Endothelial cell of umbilical vein (primary cell): ENCODE measurements at regions not wholly inside any gene's neighbourhood (a gene's known extent, or its start where the extent isn't known, plus 50 kb on each side); places are given as distances from the start of the nearest gene placed in this dataset.

Experiments used
- BruUV-seq: library from RNA; stranded (reverse); fragments of 400-500 nt; replicated peaks from 2 replicates; lab custom pipeline; 2021; lab: Mats Ljungman, UMichigan
- CTCF ChIA-PET: fragments of 300-600, 350-600 bp; sonication (Branson Sonifier 250); formaldehyde crosslinking; loops from one replicate; lab custom pipeline; 2021; ENCODE audit warnings: antibody characterized with exemption, inconsistent platforms; lab: Charles Lee
- POLR2A ChIA-PET: fragments of 300-600, 350-600 bp; sonication (Branson Sonifier 250); formaldehyde crosslinking; loops from one replicate; lab custom pipeline; 2021; ENCODE audit warnings: antibody characterized with exemption, inconsistent platforms; lab: Charles Lee
- DNase-seq: peaks from one replicate; pipeline ENCODE4 v3.0.0-alpha.2; 2011; ENCODE audit warnings: low read depth, low spot score
- FAIRE-seq: peaks from 2 replicates; lab custom pipeline; 2011; peaks lifted over from hg19 to GRCh38; lab: Jason Lieb, UNC
- H2AFZ ChIP-seq: 2 replicates; pipeline ENCODE4 v1.6.0; 2012; ENCODE audit warnings: low read depth, low read length, control low read depth, inconsistent platforms
- H3K27ac ChIP-seq: 2 replicates; pipeline ENCODE4 v1.5.1; 2011; ENCODE audit warnings: low read depth, mild to moderate bottlenecking, control low read depth, low read length, moderate library complexity; ENCODE audit not compliant: insufficient read depth
- H3K27me3 ChIP-seq, 2 experiments: 2 replicates each; pipeline versions ENCODE4 v1.6.0 to v1.6.1; 2011; ENCODE audit warnings: low read length in 2 of 2, mixed read lengths in 1 of 2; ENCODE audit not compliant: control insufficient read depth in 2 of 2, insufficient read depth in 2 of 2
- H3K36me3 ChIP-seq, 2 experiments: 2 replicates in 1 of 2; 3 replicates in 1 of 2; pipeline ENCODE4 v1.5.1; 2011; ENCODE audit warnings: low read length in 2 of 2, mild to moderate bottlenecking in 1 of 2, moderate library complexity in 1 of 2; ENCODE audit not compliant: control insufficient read depth in 2 of 2, insufficient read depth in 2 of 2; ENCODE audit errors: extremely low read depth in 1 of 2
- H3K4me1 ChIP-seq: 3 replicates; pipeline ENCODE4 v1.5.1; 2011; ENCODE audit warnings: mild to moderate bottlenecking, low read length; ENCODE audit not compliant: control insufficient read depth, insufficient read depth; ENCODE audit errors: extremely low read depth
- H3K4me2 ChIP-seq: 2 replicates; pipeline ENCODE4 v1.6.1; 2011; ENCODE audit warnings: low read length, control low read depth, mixed read lengths; ENCODE audit not compliant: insufficient read depth
- H3K4me3 ChIP-seq, 3 experiments: fragments of 200-600 bp in 1 of 3; sonication (generic), shearing (Covaris generic) in 1 of 3; replicated peaks in 1 of 3; 2 replicates each; pipeline ENCODE4 v1.5.1; 2011 to 2016; ENCODE audit warnings: control low read depth in 3 of 3, low read length in 3 of 3, mild to moderate bottlenecking in 2 of 3, inconsistent platforms in 1 of 3, low read depth in 1 of 3, moderate library complexity in 1 of 3; ENCODE audit not compliant: insufficient read depth in 1 of 3
- H3K79me2 ChIP-seq: 2 replicates; pipeline ENCODE4 v1.6.0; 2012; ENCODE audit warnings: low read length, inconsistent platforms; ENCODE audit not compliant: control insufficient read depth, insufficient read depth
- H3K9ac ChIP-seq: replicated peaks from 2 replicates; pipeline ENCODE3; 2011; ENCODE audit warnings: low read length, control low read depth; ENCODE audit not compliant: insufficient read depth; ENCODE audit errors: extremely low read depth
- H3K9me1 ChIP-seq: replicated peaks from 3 replicates; pipeline ENCODE4 v1.6.0; 2011; ENCODE audit warnings: mild to moderate bottlenecking, low read length; ENCODE audit not compliant: control insufficient read depth, insufficient read depth; ENCODE audit errors: extremely low read depth
- H3K9me3 ChIP-seq: replicated peaks from 2 replicates; pipeline ENCODE4 v1.5.1; 2012; ENCODE audit warnings: low read length, inconsistent platforms; ENCODE audit not compliant: control insufficient read depth, insufficient read depth
- H4K20me1 ChIP-seq: replicated peaks from 2 replicates; pipeline ENCODE3; 2011; ENCODE audit warnings: mild to moderate bottlenecking, low read length; ENCODE audit not compliant: control insufficient read depth, insufficient read depth; ENCODE audit errors: extremely low read depth
- EZH2 ChIP-seq: IDR thresholded peaks from 2 replicates; pipeline ENCODE4 v1.6.1; 2012; ENCODE audit warnings: borderline replicate concordance, low read depth, mild to moderate bottlenecking, moderate library complexity, low read length, inconsistent platforms; ENCODE audit not compliant: severe bottlenecking
- FOS ChIP-seq: IDR thresholded peaks from 2 replicates; pipeline ENCODE4 v1.6.1; 2011; ENCODE audit warnings: mild to moderate bottlenecking, low read length, moderate library complexity, borderline replicate concordance; ENCODE audit not compliant: insufficient read depth
- GATA2 ChIP-seq: IDR thresholded peaks from 2 replicates; pipeline ENCODE4 v1.7.0; 2011; ENCODE audit warnings: low read depth, mild to moderate bottlenecking, moderate library complexity, mixed read lengths, low read length; ENCODE audit not compliant: insufficient read length, insufficient read depth
- MAX ChIP-seq: IDR thresholded peaks from 2 replicates; pipeline ENCODE4 v1.6.1; 2011; ENCODE audit not compliant: insufficient read depth, insufficient read length
- MYC ChIP-seq: IDR thresholded peaks from one replicate; pipeline ENCODE4 v1.6.1; 2011; ENCODE audit warnings: mild to moderate bottlenecking, low read depth, low read length
- POLR2A ChIP-seq: IDR thresholded peaks from 2 replicates; pipeline ENCODE4 v1.6.1; 2012; ENCODE audit warnings: low read depth, mild to moderate bottlenecking, control low read depth, low read length
- POLR2AphosphoS5 ChIP-seq: IDR thresholded peaks from 2 replicates; pipeline ENCODE4 v1.6.1; 2012; ENCODE audit warnings: low read depth, mild to moderate bottlenecking, control low read depth, low read length, moderate library complexity; ENCODE audit not compliant: insufficient read depth
- dilution Hi-C: fragments of 300-500 bp; cut with MboI; formaldehyde crosslinking; loops from one replicate; pipeline ENCODE4 v1.15.0; 2019; ENCODE audit warnings: low sequenced_read_pairs; ENCODE audit not compliant: extremely low pct_ligation_motif_present
- intact Hi-C: fragments of 100-400 bp; cut with micrococcal nuclease; formaldehyde crosslinking; loops from one replicate; pipeline ENCODE4 v1.10.0; 2022
- TF ChIP-seq, protein P1 (sequence below), 2 donors: IDR thresholded peaks; 1 replicate in 1 of 2; 2 replicates in 1 of 2; pipeline ENCODE4 v1.5.1; 2011; ENCODE audit warnings: low read length in 2 of 2, mild to moderate bottlenecking in 2 of 2, moderate library complexity in 2 of 2, control low read depth in 1 of 2, inconsistent platforms in 1 of 2, low read depth in 1 of 2; ENCODE audit not compliant: insufficient read depth in 1 of 2; ENCODE audit errors: extremely low read depth in 1 of 2

- no peak overlapping the region for H3K4me2 ChIP-seq
- no peaks in the 10 kb centered on the region for H4K20me1 ChIP-seq
- H3K79me2 ChIP-seq = no peaks in the 10 kb centered on the region
- H3K4me3 ChIP-seq = no peak overlapping the region
- FAIRE-seq (no peak), DNase-seq (no peak)
- POLR2A ChIA-PET = no interaction called here
- no peaks in the 10 kb centered on the region for H3K36me3 ChIP-seq
- dilution Hi-C loops (no loop called here), intact Hi-C loops (no loop called here)
- TF ChIP-seq POLR2AphosphoS5 (no peak), GATA2 (no peak), FOS (no peak), MYC (no peak), EZH2 (no peak), POLR2A (no peak), MAX (no peak)
- TF ChIP-seq, protein P1, sequence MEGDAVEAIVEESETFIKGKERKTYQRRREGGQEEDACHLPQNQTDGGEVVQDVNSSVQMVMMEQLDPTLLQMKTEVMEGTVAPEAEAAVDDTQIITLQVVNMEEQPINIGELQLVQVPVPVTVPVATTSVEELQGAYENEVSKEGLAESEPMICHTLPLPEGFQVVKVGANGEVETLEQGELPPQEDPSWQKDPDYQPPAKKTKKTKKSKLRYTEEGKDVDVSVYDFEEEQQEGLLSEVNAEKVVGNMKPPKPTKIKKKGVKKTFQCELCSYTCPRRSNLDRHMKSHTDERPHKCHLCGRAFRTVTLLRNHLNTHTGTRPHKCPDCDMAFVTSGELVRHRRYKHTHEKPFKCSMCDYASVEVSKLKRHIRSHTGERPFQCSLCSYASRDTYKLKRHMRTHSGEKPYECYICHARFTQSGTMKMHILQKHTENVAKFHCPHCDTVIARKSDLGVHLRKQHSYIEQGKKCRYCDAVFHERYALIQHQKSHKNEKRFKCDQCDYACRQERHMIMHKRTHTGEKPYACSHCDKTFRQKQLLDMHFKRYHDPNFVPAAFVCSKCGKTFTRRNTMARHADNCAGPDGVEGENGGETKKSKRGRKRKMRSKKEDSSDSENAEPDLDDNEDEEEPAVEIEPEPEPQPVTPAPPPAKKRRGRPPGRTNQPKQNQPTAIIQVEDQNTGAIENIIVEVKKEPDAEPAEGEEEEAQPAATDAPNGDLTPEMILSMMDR (IDR thresholded peaks at IDR 0.05; ENCODE audit: extremely low read depth in 1 of 2, insufficient read depth in 1 of 2, low read depth in 1 of 2, low read length in 2 of 2) = no peak
- no peak overlapping the region for H2AFZ ChIP-seq
- no TSS peak for BruUV-seq
- CTCF ChIA-PET = interaction anchor here (1.2 to 1.5 kb wide), 2 partner anchors 8 to 29 kb away, joined by 3 to 4 read pairs; no protein-coding TSS in a partner anchor
- H3K9ac ChIP-seq = no peak overlapping the region
- H3K9me1 ChIP-seq = no peaks in the 10 kb centered on the region
- no peak overlapping the region for H3K27ac ChIP-seq
- H3K27me3 ChIP-seq = no peaks in the 10 kb centered on the region
- no peaks in the 10 kb centered on the region for H3K9me3 ChIP-seq
- H3K4me1 ChIP-seq = peaks cover 2% of the 10 kb centered on the region
These were observed 687.0 kb upstream of the ADGRL2 start for GRCh38 chr1:81113688-81114087.
